Neutrophil (primary cell): ENCODE measurements at regions not wholly inside any gene's neighbourhood (a gene's known extent, or its start where the extent isn't known, plus 50 kb on each side); places are given as distances from the start of the nearest gene placed in this dataset.

Experiments
- H3K27ac ChIP-seq: fragments of 200-600 bp; sonication (generic); 2 replicates; pipeline ENCODE4 v1.5.1; 2016; ENCODE audit warnings: mild to moderate bottlenecking, moderate library complexity
- H3K27me3 ChIP-seq: fragments of 200-600 bp; sonication (generic); 2 replicates; pipeline ENCODE4 v1.6.0; 2016; ENCODE audit warnings: mild to moderate bottlenecking
- H3K36me3 ChIP-seq: fragments of 200-600 bp; sonication (generic); 2 replicates; pipeline ENCODE4 v1.5.1; 2017
- H3K4me1 ChIP-seq, 2 experiments: fragments of 200-600 bp in 1 of 2; sonication (generic) in 1 of 2; 1 replicate in 1 of 2; 2 replicates in 1 of 2; pipeline versions ENCODE4 v1.5.1 to v1.6.1; 2013 to 2016; ENCODE audit warnings: low read depth in 1 of 2, low read length in 1 of 2, mild to moderate bottlenecking in 1 of 2, moderate library complexity in 1 of 2; ENCODE audit not compliant: control insufficient read depth in 1 of 2, insufficient read depth in 1 of 2
- H3K4me3 ChIP-seq, 2 experiments: fragments of 200-600 bp in 1 of 2; sonication (generic) in 1 of 2; 1 replicate in 1 of 2; 2 replicates in 1 of 2; pipeline ENCODE4 v1.5.1; 2013 to 2016; ENCODE audit warnings: low read depth in 1 of 2, low read length in 1 of 2, mild to moderate bottlenecking in 1 of 2, moderate library complexity in 1 of 2
- H3K9me3 ChIP-seq: fragments of 200-600 bp; sonication (generic); 2 replicates; pipeline ENCODE4 v1.5.1; 2016
- CTCF ChIP-seq: fragments of 200-600 bp; sonication (generic); IDR thresholded peaks from 2 replicates; pipeline ENCODE4 v1.5.1; 2016; ENCODE audit warnings: antibody characterized with exemption

- no peaks in the 10 kb centered on the region for H3K4me1 ChIP-seq
- H3K4me3 ChIP-seq, result no peak overlapping the region
- no peak for TF ChIP-seq CTCF
- no peak overlapping the region for H3K27ac ChIP-seq
- no peaks in the 10 kb centered on the region for H3K36me3 ChIP-seq
- no peaks in the 10 kb centered on the region for H3K27me3 ChIP-seq
- H3K9me3 ChIP-seq, result no peaks in the 10 kb centered on the region
These were observed 195.9 kb upstream of the VWC2 start for GRCh38 chr7:49577576-49577975.

GRCh38 chr7:49579408-49579807 is 194.0 kb upstream of the VWC2 start:
- Histone ChIP-seq H3K4me1 (no peaks in the 10 kb centered on the region), H3K4me3 (no peak overlapping the region), H3K27ac (no peak overlapping the region), H3K36me3 (no peaks in the 10 kb centered on the region), H3K9me3 (no peaks in the 10 kb centered on the region), H3K27me3 (no peaks in the 10 kb centered on the region)
- TF ChIP-seq CTCF, result no peak

- no peak for TF ChIP-seq CTCF
- Histone ChIP-seq H3K36me3 (no peaks in the 10 kb centered on the region), H3K9me3 (no peaks in the 10 kb centered on the region), H3K27me3 (no peaks in the 10 kb centered on the region), H3K27ac (no peak overlapping the region), H3K4me3 (no peak overlapping the region), H3K4me1 (no peaks in the 10 kb centered on the region)
These were observed 193.4 kb upstream of the VWC2 start for GRCh38 chr7:49580000-49580399.

- no peaks in the 10 kb centered on the region for H3K36me3 ChIP-seq
- no peak overlapping the region for H3K27ac ChIP-seq
- H3K9me3 ChIP-seq, result no peaks in the 10 kb centered on the region
- no peak overlapping the region for H3K4me3 ChIP-seq
- no peaks in the 10 kb centered on the region for H3K4me1 ChIP-seq
- no peaks in the 10 kb centered on the region for H3K27me3 ChIP-seq
- no peak for TF ChIP-seq CTCF
These were observed 192.7 kb upstream of the VWC2 start for GRCh38 chr7:49580761-49581160.

- Histone ChIP-seq H3K27ac (no peak overlapping the region), H3K9me3 (no peaks in the 10 kb centered on the region), H3K4me3 (no peak overlapping the region), H3K27me3 (no peaks in the 10 kb centered on the region), H3K4me1 (no peaks in the 10 kb centered on the region), H3K36me3 (no peaks in the 10 kb centered on the region)
- TF ChIP-seq CTCF, result no peak
These were observed 190.0 kb upstream of the VWC2 start for GRCh38 chr7:49583440-49583839.
